Endothelial cell of umbilical vein (primary cell): ENCODE measurements at regions not wholly inside any gene's neighbourhood (a gene's known extent, or its start where the extent isn't known, plus 50 kb on each side); places are given as distances from the start of the nearest gene placed in this dataset.
A peak's percentile ranks its signal among the peaks of the same experiment; 100 is the strongest.

Source experiments
- BruUV-seq: library from RNA; stranded (reverse); fragments of 400-500 nt; replicated peaks from 2 replicates; lab custom pipeline; 2021; lab: Mats Ljungman, UMichigan
- CTCF ChIA-PET: fragments of 300-600, 350-600 bp; sonication (Branson Sonifier 250); formaldehyde crosslinking; loops from one replicate; lab custom pipeline; 2021; ENCODE audit warnings: antibody characterized with exemption, inconsistent platforms; lab: Charles Lee
- POLR2A ChIA-PET: fragments of 300-600, 350-600 bp; sonication (Branson Sonifier 250); formaldehyde crosslinking; loops from one replicate; lab custom pipeline; 2021; ENCODE audit warnings: antibody characterized with exemption, inconsistent platforms; lab: Charles Lee
- DNase-seq: peaks from one replicate; pipeline ENCODE4 v3.0.0-alpha.2; 2011; ENCODE audit warnings: low read depth, low spot score
- FAIRE-seq: peaks from 2 replicates; lab custom pipeline; 2011; peaks lifted over from hg19 to GRCh38; lab: Jason Lieb, UNC
- H2AFZ ChIP-seq: 2 replicates; pipeline ENCODE4 v1.6.0; 2012; ENCODE audit warnings: low read depth, low read length, control low read depth, inconsistent platforms
- H3K27ac ChIP-seq: 2 replicates; pipeline ENCODE4 v1.5.1; 2011; ENCODE audit warnings: low read depth, mild to moderate bottlenecking, control low read depth, low read length, moderate library complexity; ENCODE audit not compliant: insufficient read depth
- H3K27me3 ChIP-seq, 2 experiments: 2 replicates each; pipeline versions ENCODE4 v1.6.0 to v1.6.1; 2011; ENCODE audit warnings: low read length in 2 of 2, mixed read lengths in 1 of 2; ENCODE audit not compliant: control insufficient read depth in 2 of 2, insufficient read depth in 2 of 2
- H3K36me3 ChIP-seq, 2 experiments: 2 replicates in 1 of 2; 3 replicates in 1 of 2; pipeline ENCODE4 v1.5.1; 2011; ENCODE audit warnings: low read length in 2 of 2, mild to moderate bottlenecking in 1 of 2, moderate library complexity in 1 of 2; ENCODE audit not compliant: control insufficient read depth in 2 of 2, insufficient read depth in 2 of 2; ENCODE audit errors: extremely low read depth in 1 of 2
- H3K4me1 ChIP-seq: 3 replicates; pipeline ENCODE4 v1.5.1; 2011; ENCODE audit warnings: mild to moderate bottlenecking, low read length; ENCODE audit not compliant: control insufficient read depth, insufficient read depth; ENCODE audit errors: extremely low read depth
- H3K4me2 ChIP-seq: 2 replicates; pipeline ENCODE4 v1.6.1; 2011; ENCODE audit warnings: low read length, control low read depth, mixed read lengths; ENCODE audit not compliant: insufficient read depth
- H3K4me3 ChIP-seq, 3 experiments: fragments of 200-600 bp in 1 of 3; sonication (generic), shearing (Covaris generic) in 1 of 3; replicated peaks in 1 of 3; 2 replicates each; pipeline ENCODE4 v1.5.1; 2011 to 2016; ENCODE audit warnings: control low read depth in 3 of 3, low read length in 3 of 3, mild to moderate bottlenecking in 2 of 3, inconsistent platforms in 1 of 3, low read depth in 1 of 3, moderate library complexity in 1 of 3; ENCODE audit not compliant: insufficient read depth in 1 of 3
- H3K79me2 ChIP-seq: 2 replicates; pipeline ENCODE4 v1.6.0; 2012; ENCODE audit warnings: low read length, inconsistent platforms; ENCODE audit not compliant: control insufficient read depth, insufficient read depth
- H3K9ac ChIP-seq: replicated peaks from 2 replicates; pipeline ENCODE3; 2011; ENCODE audit warnings: low read length, control low read depth; ENCODE audit not compliant: insufficient read depth; ENCODE audit errors: extremely low read depth
- H3K9me1 ChIP-seq: replicated peaks from 3 replicates; pipeline ENCODE4 v1.6.0; 2011; ENCODE audit warnings: mild to moderate bottlenecking, low read length; ENCODE audit not compliant: control insufficient read depth, insufficient read depth; ENCODE audit errors: extremely low read depth
- H3K9me3 ChIP-seq: replicated peaks from 2 replicates; pipeline ENCODE4 v1.5.1; 2012; ENCODE audit warnings: low read length, inconsistent platforms; ENCODE audit not compliant: control insufficient read depth, insufficient read depth
- H4K20me1 ChIP-seq: replicated peaks from 2 replicates; pipeline ENCODE3; 2011; ENCODE audit warnings: mild to moderate bottlenecking, low read length; ENCODE audit not compliant: control insufficient read depth, insufficient read depth; ENCODE audit errors: extremely low read depth
- EZH2 ChIP-seq: IDR thresholded peaks from 2 replicates; pipeline ENCODE4 v1.6.1; 2012; ENCODE audit warnings: borderline replicate concordance, low read depth, mild to moderate bottlenecking, moderate library complexity, low read length, inconsistent platforms; ENCODE audit not compliant: severe bottlenecking
- FOS ChIP-seq: IDR thresholded peaks from 2 replicates; pipeline ENCODE4 v1.6.1; 2011; ENCODE audit warnings: mild to moderate bottlenecking, low read length, moderate library complexity, borderline replicate concordance; ENCODE audit not compliant: insufficient read depth
- GATA2 ChIP-seq: IDR thresholded peaks from 2 replicates; pipeline ENCODE4 v1.7.0; 2011; ENCODE audit warnings: low read depth, mild to moderate bottlenecking, moderate library complexity, mixed read lengths, low read length; ENCODE audit not compliant: insufficient read length, insufficient read depth
- JUN ChIP-seq: IDR thresholded peaks from 2 replicates; pipeline ENCODE4 v1.6.1; 2011; ENCODE audit warnings: borderline replicate concordance, low read depth; ENCODE audit not compliant: insufficient read length, insufficient read depth
- MAX ChIP-seq: IDR thresholded peaks from 2 replicates; pipeline ENCODE4 v1.6.1; 2011; ENCODE audit not compliant: insufficient read depth, insufficient read length
- MYC ChIP-seq: IDR thresholded peaks from one replicate; pipeline ENCODE4 v1.6.1; 2011; ENCODE audit warnings: mild to moderate bottlenecking, low read depth, low read length
- POLR2A ChIP-seq: IDR thresholded peaks from 2 replicates; pipeline ENCODE4 v1.6.1; 2012; ENCODE audit warnings: low read depth, mild to moderate bottlenecking, control low read depth, low read length
- POLR2AphosphoS5 ChIP-seq: IDR thresholded peaks from 2 replicates; pipeline ENCODE4 v1.6.1; 2012; ENCODE audit warnings: low read depth, mild to moderate bottlenecking, control low read depth, low read length, moderate library complexity; ENCODE audit not compliant: insufficient read depth
- dilution Hi-C: fragments of 300-500 bp; cut with MboI; formaldehyde crosslinking; loops from one replicate; pipeline ENCODE4 v1.15.0; 2019; ENCODE audit warnings: low sequenced_read_pairs; ENCODE audit not compliant: extremely low pct_ligation_motif_present
- intact Hi-C: fragments of 100-400 bp; cut with micrococcal nuclease; formaldehyde crosslinking; loops from one replicate; pipeline ENCODE4 v1.10.0; 2022
- TF ChIP-seq, protein P1 (sequence below), 2 donors: IDR thresholded peaks; 1 replicate in 1 of 2; 2 replicates in 1 of 2; pipeline ENCODE4 v1.5.1; 2011; ENCODE audit warnings: low read length in 2 of 2, mild to moderate bottlenecking in 2 of 2, moderate library complexity in 2 of 2, control low read depth in 1 of 2, inconsistent platforms in 1 of 2, low read depth in 1 of 2; ENCODE audit not compliant: insufficient read depth in 1 of 2; ENCODE audit errors: extremely low read depth in 1 of 2

DNA sequence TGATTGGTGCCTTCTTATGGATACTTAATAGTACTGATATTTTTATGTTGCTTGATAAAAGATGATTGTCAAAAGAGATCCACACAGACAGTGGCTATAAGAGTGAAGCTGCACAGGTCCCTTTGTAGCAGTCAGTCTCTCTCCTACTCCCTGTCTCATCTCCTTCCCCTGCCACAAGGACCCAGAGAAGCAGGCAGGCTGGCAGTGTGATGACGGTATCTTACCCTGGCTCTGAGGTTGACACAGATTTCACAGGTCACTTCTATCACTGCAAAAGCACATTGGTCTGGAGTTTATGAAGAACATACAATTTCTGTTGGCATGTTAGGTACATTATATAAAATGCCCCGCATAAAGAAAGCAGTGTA, 64.4 kb upstream of the AHR start:
- peak overlapping the region; percentile 74 for H3K9ac ChIP-seq
- H4K20me1 ChIP-seq = no peaks in the 10 kb centered on the region
- no peak for FAIRE-seq
- TF ChIP-seq POLR2AphosphoS5 (no peak), POLR2A (no peak), FOS (no peak), EZH2 (no peak), GATA2 (no peak), MYC (no peak), JUN (no peak), MAX (no peak)
- TF ChIP-seq, protein P1, sequence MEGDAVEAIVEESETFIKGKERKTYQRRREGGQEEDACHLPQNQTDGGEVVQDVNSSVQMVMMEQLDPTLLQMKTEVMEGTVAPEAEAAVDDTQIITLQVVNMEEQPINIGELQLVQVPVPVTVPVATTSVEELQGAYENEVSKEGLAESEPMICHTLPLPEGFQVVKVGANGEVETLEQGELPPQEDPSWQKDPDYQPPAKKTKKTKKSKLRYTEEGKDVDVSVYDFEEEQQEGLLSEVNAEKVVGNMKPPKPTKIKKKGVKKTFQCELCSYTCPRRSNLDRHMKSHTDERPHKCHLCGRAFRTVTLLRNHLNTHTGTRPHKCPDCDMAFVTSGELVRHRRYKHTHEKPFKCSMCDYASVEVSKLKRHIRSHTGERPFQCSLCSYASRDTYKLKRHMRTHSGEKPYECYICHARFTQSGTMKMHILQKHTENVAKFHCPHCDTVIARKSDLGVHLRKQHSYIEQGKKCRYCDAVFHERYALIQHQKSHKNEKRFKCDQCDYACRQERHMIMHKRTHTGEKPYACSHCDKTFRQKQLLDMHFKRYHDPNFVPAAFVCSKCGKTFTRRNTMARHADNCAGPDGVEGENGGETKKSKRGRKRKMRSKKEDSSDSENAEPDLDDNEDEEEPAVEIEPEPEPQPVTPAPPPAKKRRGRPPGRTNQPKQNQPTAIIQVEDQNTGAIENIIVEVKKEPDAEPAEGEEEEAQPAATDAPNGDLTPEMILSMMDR (IDR thresholded peaks at IDR 0.05; ENCODE audit: extremely low read depth in 1 of 2, insufficient read depth in 1 of 2, low read depth in 1 of 2, low read length in 2 of 2) = no peak
- H3K4me3 ChIP-seq = no peak overlapping the region
- peak overlapping the region; percentile 76 for H3K27ac ChIP-seq
- no peaks in the 10 kb centered on the region for H3K27me3 ChIP-seq
- BruUV-seq = TSS peak; percentile 99
- intact Hi-C loops = loop anchor here (1.0 to 10.0 kb wide), 5 partner anchors 27 to 287 kb away; partner anchors contain the start of gene AHR
- ChIA-PET POLR2A (no interaction called here), CTCF (no interaction called here)
- dilution Hi-C loops = no loop called here
- no peaks in the 10 kb centered on the region for H3K79me2 ChIP-seq
- peak overlapping the region; percentile 73 for H2AFZ ChIP-seq
- no peak for DNase-seq
- no peaks in the 10 kb centered on the region for H3K9me3 ChIP-seq
- H3K36me3 ChIP-seq = no peaks in the 10 kb centered on the region
- peaks cover 23% of the 10 kb centered on the region for H3K4me1 ChIP-seq
- no peaks in the 10 kb centered on the region for H3K9me1 ChIP-seq
- peak overlapping the region; percentile 63 for H3K4me2 ChIP-seq
